NCI-H748 (cell line): ENCODE measurements at regions not wholly inside any gene's neighbourhood (a gene's known extent, or its start where the extent isn't known, plus 50 kb on each side); places are given as distances from the start of the nearest gene placed in this dataset.

Experiments
- DNase-seq: peaks from one replicate; lab custom pipeline; 2025; ENCODE audit not compliant: unreplicated experiment; lab: John Stamatoyannopoulos, UW

DNA sequence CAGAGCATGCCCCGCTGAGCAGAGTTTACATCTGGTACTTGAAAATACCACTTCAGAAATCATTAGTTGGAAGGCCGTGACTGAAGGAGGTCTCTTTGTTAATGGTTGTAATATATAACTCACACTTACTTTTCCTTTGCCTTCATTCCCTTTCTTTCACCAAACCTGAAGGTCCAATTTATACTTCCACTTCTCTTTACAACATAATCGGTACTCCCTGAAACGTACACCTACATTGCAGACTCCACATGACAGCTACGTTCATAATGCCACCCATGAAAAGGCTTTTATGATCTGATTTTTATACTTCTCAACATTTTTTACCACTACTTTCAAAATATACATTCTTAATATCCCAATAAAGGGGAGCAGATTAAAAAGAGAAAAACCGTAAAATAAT is 298.7 kb downstream of the C4orf33 start:
- no peak for DNase-seq

DNA sequence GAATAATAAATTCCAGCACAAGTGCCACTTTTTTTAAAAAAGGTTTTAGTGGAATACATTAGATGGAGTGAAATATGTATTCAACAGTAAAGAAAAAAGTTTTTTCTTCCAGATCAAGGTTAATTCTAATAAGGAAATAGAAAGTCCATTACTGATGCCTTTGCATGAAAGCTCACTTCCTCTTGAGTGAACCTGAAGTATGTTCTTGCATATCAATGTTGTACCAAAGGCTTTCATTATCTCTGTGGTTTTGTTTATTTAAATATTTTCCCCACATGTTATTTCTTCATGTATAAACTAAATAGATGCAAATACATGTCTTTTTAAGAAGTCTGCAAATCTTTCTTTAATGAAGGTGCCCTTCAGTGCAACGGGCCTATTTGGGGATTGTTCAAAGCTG is 307.9 kb downstream of the C4orf33 start:
- no peak for DNase-seq

DNA sequence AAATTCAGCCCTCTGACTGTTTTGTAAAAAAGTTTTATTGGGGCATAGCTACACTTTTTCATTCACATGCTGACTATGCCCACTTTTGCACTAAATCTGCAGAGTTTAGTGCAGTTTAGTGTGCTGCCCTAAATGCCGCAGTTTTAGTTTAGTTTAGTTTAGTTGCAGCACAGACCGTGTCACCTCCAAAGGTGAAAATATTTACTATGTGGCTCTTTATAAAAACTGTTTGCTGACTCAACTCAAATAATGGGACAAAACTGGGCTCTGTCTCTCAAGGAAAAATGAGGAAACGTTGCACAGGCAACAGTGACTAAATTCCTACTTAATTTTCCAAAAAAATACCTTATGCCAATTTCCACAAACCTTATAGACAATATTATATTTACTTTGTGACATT is 314.2 kb downstream of the C4orf33 start:
- DNase-seq = no peak

GRCh38 chr4:129415004-129415403 is 319.1 kb downstream of the C4orf33 start:
- no peak for DNase-seq

DNA sequence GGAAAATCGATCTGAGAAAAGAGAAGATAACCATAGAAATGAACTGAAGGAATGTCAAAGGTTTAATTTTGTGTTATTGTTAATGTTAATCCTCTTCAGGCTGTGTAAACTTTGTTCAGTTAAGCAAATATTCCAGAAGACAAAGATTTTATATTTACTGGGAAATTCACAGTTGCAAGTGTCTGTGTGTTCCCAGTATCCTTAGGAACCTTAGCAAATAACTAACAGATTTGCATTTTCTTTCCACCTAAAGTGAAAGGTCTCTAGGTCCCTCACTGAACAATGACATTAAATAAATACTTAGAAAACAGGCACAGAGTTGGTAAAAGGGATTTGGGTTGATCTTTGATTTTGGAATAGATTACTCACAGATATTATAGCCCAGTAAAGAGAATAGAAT is 324.7 kb downstream of the C4orf33 start:
- DNase-seq = no peak

- DNase-seq = no peak
These were observed 326.3 kb downstream of the C4orf33 start for GRCh38 chr4:129422277-129422676.

DNA sequence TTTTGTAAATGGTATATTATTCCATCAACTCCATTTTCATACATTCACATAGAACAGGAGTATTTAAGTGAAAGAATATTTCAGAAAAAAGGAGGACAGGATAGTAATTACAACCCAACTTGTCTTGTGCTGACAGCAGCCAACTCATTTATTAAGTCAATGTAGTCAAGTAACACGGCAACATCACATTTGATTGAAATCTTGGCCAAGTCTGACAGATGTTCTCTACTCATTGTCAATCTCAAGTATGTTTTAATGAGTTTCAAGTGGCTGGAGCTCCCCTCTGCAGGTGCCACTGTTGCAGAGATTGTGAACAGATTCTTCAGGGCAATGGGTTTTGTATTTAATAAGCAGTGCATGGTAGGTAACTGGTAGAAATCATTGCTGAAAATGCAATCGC is 332.5 kb downstream of the C4orf33 start:
- peak; percentile 55 for DNase-seq

DNA sequence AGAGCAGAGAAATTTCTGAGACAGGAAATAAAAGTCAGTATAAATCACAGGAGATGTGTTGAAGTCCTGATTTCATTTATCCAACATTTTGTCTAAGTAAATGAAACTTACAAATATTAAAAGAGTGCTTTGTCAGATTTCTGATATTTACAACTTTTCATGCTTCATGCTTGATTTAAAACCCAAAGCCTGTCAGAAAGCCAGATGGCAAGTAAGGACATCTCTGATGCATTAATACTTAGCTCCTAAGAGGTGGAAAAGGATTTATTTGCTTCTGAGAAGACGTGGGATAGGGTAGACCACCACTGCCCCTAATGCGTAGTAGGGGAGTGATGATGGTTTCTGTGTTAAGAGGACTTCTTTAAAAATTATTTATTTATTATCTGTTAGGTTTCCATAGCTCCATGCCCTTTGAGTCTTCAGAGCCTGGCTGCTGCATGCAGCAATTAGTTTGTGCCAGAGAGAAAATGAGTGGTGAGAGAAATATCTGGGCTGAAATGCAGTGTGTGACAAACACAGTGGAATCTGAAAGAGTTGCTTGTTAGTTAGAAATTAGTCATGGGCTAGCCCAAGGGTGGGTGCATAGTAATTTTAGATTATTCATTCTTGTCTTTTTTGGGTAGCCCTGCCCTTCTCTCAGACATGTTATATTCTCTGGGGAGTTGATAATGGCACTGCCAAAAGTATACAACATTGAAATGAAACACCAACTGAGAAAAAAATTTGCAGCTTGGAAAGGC is 333.8 kb downstream of the C4orf33 start:
- no peak for DNase-seq

DNA sequence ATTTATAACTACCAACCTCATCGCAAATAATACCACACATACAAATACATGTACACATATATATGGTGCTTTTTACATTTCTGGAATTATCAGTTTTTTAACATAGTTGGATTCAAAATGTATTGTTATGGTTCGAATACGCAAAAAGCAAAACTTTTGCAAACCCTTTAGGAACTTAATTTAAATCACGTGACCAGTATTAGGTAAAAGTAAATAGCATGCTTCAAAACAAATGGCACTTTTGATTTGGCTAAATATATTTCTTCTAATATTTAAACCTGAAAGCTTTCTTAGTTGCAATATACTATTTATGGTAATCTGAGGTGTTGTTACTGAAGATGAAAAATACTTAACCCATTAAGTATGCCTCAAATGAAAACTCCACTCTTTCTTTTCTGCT is 341.4 kb downstream of the C4orf33 start:
- no peak for DNase-seq

DNA sequence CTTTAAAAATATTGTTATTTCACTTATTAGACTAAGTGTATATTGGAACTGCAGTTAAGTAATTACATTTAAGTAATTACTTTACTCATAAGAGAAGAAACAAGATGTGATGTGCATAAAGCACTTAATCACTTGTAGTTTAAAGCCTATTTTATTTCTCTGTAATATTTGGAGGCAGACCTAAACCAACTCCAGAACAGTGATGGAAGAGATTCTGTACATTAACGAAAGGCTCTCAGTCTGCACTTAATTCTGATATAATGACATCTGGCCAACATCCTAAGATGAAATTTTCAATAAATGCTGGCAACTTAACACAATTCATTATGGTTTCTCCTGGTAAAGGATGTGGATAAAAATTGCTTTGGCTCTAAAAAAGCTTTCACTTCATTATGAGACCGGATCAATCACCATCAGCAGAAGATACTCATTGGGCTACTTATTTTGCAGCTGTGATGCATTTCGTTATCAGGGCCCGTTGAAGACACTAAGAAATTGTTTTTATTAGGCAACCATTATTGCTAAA is 342.6 kb downstream of the C4orf33 start:
- DNase-seq = no peak

GRCh38 chr4:129446074-129446473 is 350.1 kb downstream of the C4orf33 start:
- no peak for DNase-seq

DNA sequence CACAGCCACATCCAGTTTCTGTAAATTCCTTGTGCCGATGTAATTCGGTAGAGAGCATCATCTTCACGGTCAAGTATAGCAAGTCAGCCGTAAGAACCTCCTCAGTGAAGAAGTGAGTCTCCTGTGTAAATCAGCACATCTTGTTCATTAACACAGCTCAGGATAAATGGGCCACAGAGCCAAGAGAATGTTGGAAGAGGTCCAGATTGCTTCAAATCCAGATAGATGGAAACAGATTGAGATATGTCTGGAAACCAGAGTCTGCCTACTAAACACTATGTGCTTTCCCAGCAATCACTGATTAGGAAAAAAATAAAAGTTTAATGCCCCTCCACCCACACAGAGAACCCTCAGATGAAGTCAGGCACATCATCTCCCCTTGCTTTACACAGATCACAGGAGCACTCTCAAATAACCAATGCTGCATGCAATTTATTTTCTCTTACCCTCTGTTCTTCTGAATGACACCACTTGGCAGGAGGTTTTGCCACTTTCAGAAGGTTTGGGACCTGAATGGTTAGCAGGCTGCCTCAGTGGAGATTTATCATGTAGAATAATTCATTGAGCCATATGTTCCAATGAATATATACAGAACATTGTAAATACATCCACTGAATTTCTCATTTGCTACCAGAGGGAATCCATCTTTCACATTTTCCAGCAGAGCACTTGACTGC is 357.7 kb downstream of the C4orf33 start:
- DNase-seq = no peak

GRCh38 chr4:129455482-129455881 is 359.5 kb downstream of the C4orf33 start:
- peak; percentile 76 for DNase-seq

DNA sequence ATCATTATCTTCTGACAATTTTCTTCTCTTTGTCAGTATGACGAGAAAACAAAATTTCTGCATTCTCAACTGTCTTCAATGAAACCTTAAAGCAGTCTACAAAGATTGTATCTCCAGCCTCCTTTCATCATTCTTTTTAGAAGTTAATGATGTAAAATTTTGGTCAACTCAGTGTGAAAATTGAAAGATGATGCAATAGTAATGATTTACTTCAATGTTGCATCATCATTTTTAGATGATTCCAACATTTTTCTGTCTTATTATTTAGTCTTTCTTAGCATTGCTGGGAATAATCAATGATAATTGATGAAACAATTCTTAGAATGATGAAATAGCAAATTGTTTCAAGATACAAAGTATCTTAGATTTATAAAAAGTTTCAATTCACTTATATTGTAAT is 372.7 kb downstream of the C4orf33 start:
- DNase-seq = no peak

DNA sequence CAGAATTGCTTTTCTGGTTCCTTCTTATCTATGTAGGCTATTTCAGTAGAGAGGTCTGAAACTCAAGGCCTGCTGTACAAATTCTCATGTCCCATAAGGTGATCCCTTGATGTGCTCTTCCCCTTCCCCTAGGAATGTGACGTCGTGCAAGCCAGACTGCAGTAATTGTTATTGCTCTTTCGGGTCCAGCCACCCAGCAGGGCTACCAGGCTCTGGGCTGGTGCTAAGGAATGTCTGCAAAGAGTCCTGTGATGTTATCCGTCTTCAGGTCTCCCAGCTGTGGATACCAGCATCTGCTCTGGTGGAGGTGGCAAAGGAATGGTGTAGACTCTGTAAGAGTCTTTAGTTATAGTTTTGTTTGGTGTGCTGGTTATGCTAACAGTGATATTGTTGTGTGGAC is 378.7 kb downstream of the C4orf33 start:
- no peak for DNase-seq

DNA sequence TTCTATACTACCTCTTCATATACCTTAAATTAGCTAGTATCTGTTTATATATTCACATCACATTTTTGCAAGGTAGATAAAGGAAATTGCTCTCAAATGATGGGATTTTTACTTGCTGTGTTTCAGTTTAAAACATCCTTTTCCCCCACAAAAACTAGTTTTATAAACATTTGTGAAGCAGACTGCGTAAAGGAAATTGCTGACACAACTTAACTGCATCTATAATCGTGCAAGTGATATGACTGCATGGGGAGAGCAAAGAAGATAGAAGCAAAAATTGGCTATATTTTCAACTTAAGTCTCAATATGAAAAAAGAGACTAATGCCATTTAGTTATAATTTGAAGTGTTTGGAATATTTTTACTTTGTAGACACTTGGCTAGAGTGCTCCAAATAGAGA is 385.2 kb downstream of the C4orf33 start:
- DNase-seq = no peak

- no peak for DNase-seq
These were observed 392.5 kb downstream of the C4orf33 start for GRCh38 chr4:129488427-129488826.

DNA sequence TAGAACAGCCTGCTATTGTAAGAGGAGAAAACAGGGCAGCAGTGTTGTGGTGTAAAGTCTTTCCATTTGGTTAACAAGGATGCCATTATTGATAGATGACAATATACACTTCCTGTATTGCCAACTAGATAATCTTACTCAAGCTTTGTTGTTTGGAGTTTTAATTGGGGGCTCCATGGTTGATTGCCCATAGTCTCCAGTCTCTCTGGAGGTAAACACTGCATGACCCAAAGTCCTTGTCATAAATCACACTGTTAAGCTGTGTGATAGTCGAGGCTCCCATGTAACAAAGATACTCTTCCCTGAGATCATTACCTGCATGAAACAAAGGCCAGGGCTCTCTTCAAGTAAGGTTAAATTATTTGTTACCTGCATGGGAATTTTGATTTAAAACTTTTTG is 394.6 kb downstream of the C4orf33 start:
- DNase-seq = peak; percentile 0

DNA sequence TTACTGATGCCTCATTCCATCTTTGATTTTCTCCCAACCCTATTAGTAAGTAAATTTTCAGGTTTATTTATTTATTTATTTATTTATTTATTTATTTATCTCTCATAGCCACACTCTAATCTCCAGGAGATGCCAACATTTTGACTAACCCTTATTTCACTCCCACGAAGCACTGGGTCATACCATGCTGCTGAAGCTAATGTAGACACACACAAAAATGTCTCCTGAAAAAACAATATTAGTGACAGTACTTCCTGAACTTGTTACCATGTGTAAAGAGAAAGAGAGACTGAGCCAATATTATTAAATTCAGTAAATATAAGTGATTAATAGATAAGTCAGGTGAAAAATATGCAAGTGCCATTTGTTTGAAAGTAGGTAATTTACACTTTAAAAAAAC is 402.7 kb downstream of the C4orf33 start:
- no peak for DNase-seq

GRCh38 chr4:129514852-129515251 is 418.9 kb downstream of the C4orf33 start:
- no peak for DNase-seq

DNA sequence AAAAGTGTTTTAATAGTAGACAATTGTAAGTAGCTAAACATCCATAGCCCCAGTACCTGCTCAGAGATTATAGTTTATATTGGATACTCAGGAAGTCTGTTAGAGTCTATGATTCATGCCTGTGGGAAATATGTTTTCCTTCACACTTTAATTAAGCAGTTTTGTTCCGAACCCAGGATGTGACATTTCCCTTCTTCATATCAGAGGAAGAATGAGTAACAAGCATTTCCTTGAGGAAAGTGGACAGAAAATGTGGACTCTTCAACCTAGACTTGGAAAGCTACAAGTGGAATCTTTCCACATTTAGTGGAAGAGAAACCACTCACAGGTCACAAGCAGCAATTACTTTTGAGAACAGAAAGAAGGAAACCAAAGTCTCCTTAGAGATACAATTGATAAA is 419.4 kb downstream of the C4orf33 start:
- no peak for DNase-seq

DNA sequence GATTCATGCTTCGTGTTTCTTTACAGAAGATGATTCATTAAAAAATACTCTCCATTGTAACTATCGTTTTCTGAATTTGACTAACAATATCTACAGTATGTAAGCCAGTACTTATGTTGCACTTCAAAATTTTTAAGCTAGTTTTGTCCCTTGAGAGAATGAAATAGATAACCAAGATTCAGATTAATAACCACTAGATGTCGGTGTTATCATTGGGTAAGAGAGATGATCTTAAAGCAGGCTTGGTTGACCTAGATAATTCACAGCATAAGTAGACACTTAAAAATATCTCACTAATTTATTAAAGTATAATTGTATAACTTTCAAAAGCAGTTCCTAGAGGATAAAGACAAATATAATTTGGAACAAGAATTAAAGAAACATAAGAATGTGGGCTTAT is 430.9 kb downstream of the C4orf33 start:
- DNase-seq = peak; percentile 18

GRCh38 chr4:129531253-129531652 is 435.3 kb downstream of the C4orf33 start:
- no peak for DNase-seq
